Body of pancreas (tissue), 4 donors: ENCODE measurements at regions not wholly inside any gene's neighbourhood (a gene's known extent, or its start where the extent isn't known, plus 50 kb on each side); places are given as distances from the start of the nearest gene placed in this dataset.

Source experiments
- ATAC-seq: fragments of 150-250 bp; one replicate; pipeline ENCODE4 v1.9.1; 2016
- DNase-seq, 4 donors: peaks; one replicate each; pipeline ENCODE4 v3.0.0-alpha.2; 2019
- H3K27ac ChIP-seq, 4 donors: fragments of 200-600 bp; sonication (generic); 1 replicate in 3 of 4; 2 replicates in 1 of 4; pipeline versions ENCODE4 v1.5.1 to v1.6.1; 2016 to 2019; ENCODE audit warnings: mild to moderate bottlenecking in 1 of 4, mixed read lengths in 1 of 4, moderate library complexity in 1 of 4
- H3K27me3 ChIP-seq, 2 donors: fragments of 200-600 bp; sonication (generic); one replicate each; pipeline ENCODE4 v1.6.0; 2016; ENCODE audit warnings: mild to moderate bottlenecking in 1 of 2
- H3K36me3 ChIP-seq, 2 donors: fragments of 200-600 bp; sonication (generic); replicated peaks in 1 of 2; 2 replicates each; pipeline ENCODE4 v1.5.1; 2016; ENCODE audit warnings: low read depth in 2 of 2; ENCODE audit not compliant: insufficient read depth in 1 of 2
- H3K4me1 ChIP-seq: fragments of 200-600 bp; sonication (generic); one replicate; pipeline ENCODE4 v1.6.0; 2016
- H3K4me3 ChIP-seq, 2 donors: fragments of 200-600 bp; sonication (generic); 1 replicate in 1 of 2; 2 replicates in 1 of 2; pipeline ENCODE4 v1.5.1; 2016 to 2019
- H3K9me3 ChIP-seq, 3 donors: fragments of 200-600 bp; sonication (generic); 1 replicate in 2 of 3; 2 replicates in 1 of 3; pipeline ENCODE4 v1.5.1; 2016
- CTCF ChIP-seq, 7 experiments: fragments of 450-650 bp in 4 of 7; fragments of 200-600 bp in 3 of 7; sonication (generic) in 3 of 7; IDR thresholded peaks; one replicate each; pipeline ENCODE4 v1.5.1; 2016 to 2019; ENCODE audit warnings: antibody characterized with exemption in 7 of 7
- POLR2A ChIP-seq, 3 donors: fragments of 450-650 bp; IDR thresholded peaks; one replicate each; pipeline ENCODE4 v1.6.1; 2016; ENCODE audit warnings: antibody characterized with exemption in 3 of 3, mild to moderate bottlenecking in 2 of 3
- WGBS, 2 donors: methylation state at CpG; one replicate each; pipeline ENCODE4 v1.1.5; 2017; 5-methylcytosine and 5-hydroxymethylcytosine counted together
- intact Hi-C: fragments of 100-400 bp; cut with DNase I; formaldehyde crosslinking; loops from one replicate; pipeline ENCODE4 v1.15.1; 2023

- no peaks in the 10 kb centered on the region for H3K36me3 ChIP-seq
- H3K27ac ChIP-seq, result no peak overlapping the region
- no peaks in the 10 kb centered on the region for H3K4me1 ChIP-seq
- TF ChIP-seq CTCF (IDR thresholded peaks at IDR 0.05), result no peak
- no peak for TF ChIP-seq POLR2A (IDR thresholded peaks at IDR 0.05)
- ATAC-seq, result no peak
- no peak overlapping the region for H3K4me3 ChIP-seq
- no peaks in the 10 kb centered on the region for H3K9me3 ChIP-seq
- no peak for DNase-seq
- intact Hi-C loops, result no loop called here
- H3K27me3 ChIP-seq, result no peaks in the 10 kb centered on the region
- WGBS, 2 donors, result 51 to 52% methylated on average over 2 of the region's 2 CpGs
Measured at GRCh38 chr3:13690636-13691035, 141.7 kb downstream of the FBLN2 start.

DNA sequence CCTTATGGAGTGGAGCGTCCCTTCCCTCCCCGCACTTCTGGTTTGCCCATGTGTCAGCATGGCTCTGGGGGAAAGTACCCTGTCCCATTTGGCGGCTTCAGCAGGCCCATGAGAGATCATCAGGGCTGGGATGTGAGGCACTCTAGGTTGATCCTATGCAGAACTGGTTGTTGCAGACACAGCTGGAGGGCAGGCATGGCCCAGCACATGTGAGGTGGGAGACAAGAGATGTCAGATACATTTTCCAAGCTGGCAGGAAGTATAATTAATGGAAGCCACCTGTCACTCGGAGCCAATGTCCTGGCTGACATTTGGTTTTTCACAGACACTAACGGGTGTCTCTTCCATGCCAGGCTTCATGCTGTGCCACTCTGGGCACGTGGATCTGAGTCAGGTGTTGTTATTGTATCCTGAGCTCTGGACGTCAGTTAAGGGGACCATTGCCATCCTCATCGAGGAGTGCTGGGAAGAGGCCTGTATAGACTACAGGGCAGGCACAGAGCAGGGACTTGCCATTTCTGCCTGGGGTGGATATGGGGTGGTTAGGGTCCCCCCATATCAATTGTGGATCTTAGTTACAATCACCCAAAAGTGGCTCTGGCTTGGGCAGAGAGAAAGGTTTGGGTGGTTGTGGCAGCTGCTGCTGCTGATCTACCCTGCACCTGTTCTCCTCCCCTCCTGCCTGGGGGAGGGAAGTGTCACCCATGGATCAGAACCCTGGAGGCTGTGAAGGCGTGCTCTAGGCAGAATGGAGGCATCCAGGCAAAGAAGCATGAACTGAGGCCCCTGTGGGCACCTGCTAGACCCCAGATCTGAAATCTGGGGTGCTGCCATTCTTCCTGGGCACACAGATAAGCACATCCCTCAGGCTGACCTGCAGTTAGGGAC, 140.7 kb downstream of the FBLN2 start:
- no peaks in the 10 kb centered on the region for H3K27me3 ChIP-seq
- ATAC-seq, result no peak
- no peak overlapping the region for H3K27ac ChIP-seq
- intact Hi-C loops, result no loop called here
- H3K4me1 ChIP-seq, result no peaks in the 10 kb centered on the region
- 66 to 73% methylated on average over 6 to 9 of the region's 9 CpGs for WGBS, 2 donors
- H3K9me3 ChIP-seq, result no peaks in the 10 kb centered on the region
- H3K36me3 ChIP-seq, result no peaks in the 10 kb centered on the region
- no peak for DNase-seq
- no peak for TF ChIP-seq CTCF (IDR thresholded peaks at IDR 0.05)
- TF ChIP-seq POLR2A (IDR thresholded peaks at IDR 0.05), result no peak
- H3K4me3 ChIP-seq, result no peak overlapping the region

DNA sequence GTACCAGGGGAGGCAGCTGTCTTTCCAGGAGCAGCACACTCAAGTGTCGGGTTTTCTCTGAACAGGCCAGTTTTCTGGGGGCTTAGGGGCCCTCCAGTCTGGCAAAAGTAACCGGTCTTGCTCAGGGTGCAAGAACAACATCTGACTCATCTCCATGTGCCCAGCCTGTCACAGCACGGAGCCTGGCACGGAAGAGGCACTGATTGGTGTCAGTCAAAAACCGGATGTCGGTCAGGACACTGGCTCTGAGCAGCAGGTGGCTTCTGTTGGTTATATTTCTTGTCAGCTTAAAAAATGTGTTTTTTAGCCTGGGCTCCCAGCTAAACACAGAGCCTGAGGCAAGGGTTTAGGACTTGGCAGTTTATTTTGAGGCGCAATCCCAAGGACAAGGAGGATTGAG, 139.9 kb downstream of the FBLN2 start:
- H3K36me3 ChIP-seq, result no peaks in the 10 kb centered on the region
- 77 to 87% methylated on average over 1 to 7 of the region's 7 CpGs for WGBS, 2 donors
- intact Hi-C loops, result no loop called here
- no peak for TF ChIP-seq CTCF (IDR thresholded peaks at IDR 0.05)
- TF ChIP-seq POLR2A (IDR thresholded peaks at IDR 0.05), result no peak
- ATAC-seq (no peak), DNase-seq (no peak)
- no peak overlapping the region for H3K27ac ChIP-seq
- H3K9me3 ChIP-seq, result no peaks in the 10 kb centered on the region
- no peak overlapping the region for H3K4me3 ChIP-seq
- no peaks in the 10 kb centered on the region for H3K4me1 ChIP-seq
- H3K27me3 ChIP-seq, result no peaks in the 10 kb centered on the region

GRCh38 chr3:13688034-13688433, 139.1 kb downstream of the FBLN2 start:
- intact Hi-C loops, result no loop called here
- no peak for DNase-seq
- no peaks in the 10 kb centered on the region for H3K27me3 ChIP-seq

More at GRCh38 chr3:13688034-13688433, 139.1 kb downstream of the FBLN2 start:
- ATAC-seq, result no peak
- WGBS, 2 donors, result 61 to 62% methylated on average over 8 of the region's 8 CpGs
- Histone ChIP-seq H3K27ac (no peak overlapping the region), H3K36me3 (no peaks in the 10 kb centered on the region), H3K4me1 (no peaks in the 10 kb centered on the region), H3K4me3 (no peak overlapping the region), H3K9me3 (no peaks in the 10 kb centered on the region)
- TF ChIP-seq POLR2A (IDR thresholded peaks at IDR 0.05), result no peak
- no peak for TF ChIP-seq CTCF (IDR thresholded peaks at IDR 0.05)
